GM19240 (cell line): ENCODE measurements at regions not wholly inside any gene's neighbourhood (a gene's known extent, or its start where the extent isn't known, plus 50 kb on each side); places are given as distances from the start of the nearest gene placed in this dataset.
"Not testable (repeated sequence)": the region's sequence is repeated elsewhere in the genome, so short reads cannot be mapped to it uniquely, and the experiment has no call there.

Experiments
- DNase-seq: peaks from one replicate; pipeline ENCODE4 v3.0.0; 2011; ENCODE audit warnings: low spot score; ENCODE audit not compliant: insufficient read length

DNA sequence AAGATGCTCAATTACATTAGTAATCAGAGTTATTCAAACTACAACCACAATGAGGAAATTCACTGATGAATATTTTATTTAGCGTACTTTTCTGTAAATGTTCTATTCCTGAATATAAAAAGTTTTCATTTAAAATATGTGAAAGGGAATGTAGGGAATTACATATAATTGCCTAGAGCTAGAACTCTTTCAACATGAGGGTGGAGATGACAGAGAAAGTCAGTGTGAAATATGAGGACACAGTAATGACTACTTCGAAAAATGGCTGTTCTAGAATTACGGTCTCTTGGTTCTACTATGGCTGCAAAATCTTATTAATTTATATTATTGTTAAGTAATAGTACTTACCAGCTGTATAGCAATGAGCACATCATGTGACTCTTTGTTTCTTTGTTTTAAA is 1647.4 kb upstream of the PIK3C3 start:
- DNase-seq, result no peak

DNA sequence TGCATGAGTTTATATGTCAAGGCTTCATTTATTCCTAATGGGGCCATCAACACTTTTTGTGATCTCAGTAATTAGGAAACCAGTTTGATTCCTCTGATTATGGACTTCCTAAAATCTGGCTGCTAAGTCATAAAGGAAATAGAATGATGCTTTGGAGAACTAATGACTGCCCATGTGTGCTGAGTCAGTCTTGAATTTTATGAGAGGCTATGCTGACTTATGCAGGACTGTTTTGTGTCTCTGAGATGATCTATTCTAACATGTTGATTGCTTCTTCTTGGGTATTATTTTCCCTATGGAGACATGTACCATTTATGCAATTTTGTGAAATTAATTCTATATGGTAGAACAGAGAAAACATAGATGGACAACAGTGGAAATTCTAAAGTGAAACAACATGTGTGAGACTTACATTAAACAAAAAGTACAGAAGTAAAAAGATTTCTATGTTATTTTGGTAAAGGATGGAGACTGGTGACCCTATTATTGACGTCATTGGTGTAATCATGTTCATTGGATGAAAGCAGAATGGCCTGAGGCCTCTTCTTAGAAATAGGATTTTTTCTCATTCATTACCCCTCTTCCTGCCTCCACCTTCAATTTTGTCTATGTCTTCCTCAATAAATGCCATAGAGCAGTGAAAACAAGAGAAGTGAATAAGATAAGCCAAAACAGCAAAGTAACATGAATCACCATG is 1658.2 kb upstream of the PIK3C3 start:
- no peak for DNase-seq

DNA sequence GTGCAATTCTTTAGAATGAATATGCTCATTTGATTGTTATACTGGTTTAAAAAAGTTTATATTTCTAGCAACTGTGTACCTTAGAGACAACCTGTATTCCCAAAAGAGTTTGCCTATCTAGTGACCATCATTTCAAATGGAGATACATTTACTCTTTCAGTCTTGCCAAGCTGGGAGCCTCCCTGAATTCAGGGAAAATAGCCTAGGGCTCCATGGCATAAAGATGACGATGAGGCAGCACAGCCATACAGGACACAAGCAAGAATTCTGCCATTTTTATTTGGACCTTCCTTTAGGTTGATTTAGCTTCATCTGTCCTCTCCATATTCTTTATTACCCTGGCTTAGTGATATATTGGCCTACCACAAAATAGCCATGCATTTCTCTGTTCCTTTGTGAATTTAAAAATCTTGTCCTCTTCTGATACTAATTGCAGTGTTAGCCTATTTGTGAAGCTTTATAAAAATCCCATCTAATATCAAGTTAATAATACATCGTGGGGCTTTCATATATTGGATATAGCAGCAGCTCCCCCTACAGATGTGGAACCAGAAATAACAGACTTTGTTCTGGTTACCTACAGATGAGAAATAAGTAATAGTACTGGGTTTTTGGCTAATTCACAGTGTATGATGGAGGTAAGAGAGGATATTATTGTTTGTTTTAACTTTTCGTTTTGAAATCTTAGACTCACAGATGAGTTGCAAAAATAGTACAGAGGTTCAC is 1661.9 kb upstream of the PIK3C3 start:
- no peak for DNase-seq

DNA sequence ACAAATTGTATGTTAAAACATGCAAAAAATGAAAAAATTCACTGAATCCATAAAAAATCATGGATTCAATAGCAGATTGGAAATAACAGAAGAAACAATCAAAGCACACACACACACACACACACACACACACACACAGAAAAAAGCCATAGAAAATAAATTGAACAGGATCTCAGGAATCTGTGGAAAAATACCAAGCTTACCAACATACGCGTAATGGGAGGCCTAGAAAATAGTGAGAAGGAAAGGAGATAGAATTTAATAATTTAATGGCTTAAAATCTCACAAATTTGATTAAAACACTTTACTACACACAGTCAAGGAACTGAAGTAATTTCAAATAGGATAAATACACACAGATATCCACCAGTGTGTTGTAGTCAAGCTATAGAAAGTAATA is 1671.5 kb upstream of the PIK3C3 start:
- DNase-seq, result no peak

DNA sequence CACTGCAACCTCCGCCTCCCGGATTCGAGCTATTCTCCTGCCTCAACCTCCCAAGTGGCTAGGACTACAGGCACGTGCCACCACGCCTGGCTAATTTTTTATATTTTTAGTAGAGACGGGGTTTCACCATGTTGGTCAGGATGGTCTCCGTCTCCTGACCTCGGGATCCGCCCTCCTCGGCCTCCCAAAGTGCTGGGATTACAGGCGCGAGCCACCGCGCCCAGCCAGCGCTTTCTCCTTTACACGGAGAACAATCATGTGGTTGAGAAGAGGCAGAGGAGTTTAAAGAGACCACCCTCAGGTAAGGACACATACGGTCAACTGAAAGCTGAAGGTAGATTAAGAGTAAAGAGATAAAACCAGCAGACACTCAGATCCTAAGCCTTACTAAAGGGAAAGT is 1673.7 kb upstream of the PIK3C3 start:
- DNase-seq, result not testable (repeated sequence)

DNA sequence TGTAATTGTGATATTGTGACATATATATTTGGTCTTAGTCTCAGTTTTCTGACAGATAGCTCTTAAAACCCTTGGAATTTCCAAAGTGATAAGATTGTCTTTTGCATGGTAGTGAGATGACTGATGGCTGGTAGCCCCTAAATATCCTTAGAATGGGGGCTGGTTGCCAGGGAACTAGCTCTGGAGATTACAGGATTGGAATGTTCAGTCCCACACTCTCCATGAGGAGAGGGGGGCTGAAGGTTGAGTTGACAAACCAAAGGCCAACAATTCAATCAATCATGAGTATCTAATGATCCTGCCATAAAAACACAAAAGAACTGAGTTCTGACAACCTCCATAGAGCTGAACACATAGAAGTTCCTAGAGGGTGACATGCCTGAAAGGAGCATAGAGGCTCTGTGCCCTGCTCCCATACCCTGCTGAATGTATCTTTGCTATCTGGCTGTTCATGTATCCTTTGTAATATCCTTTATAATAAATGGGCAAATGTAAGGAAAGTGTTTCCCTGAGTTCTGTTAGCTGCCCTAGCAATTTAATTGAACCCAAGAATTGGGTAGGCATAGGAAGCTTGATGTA is 1680.3 kb upstream of the PIK3C3 start:
- no peak for DNase-seq

DNA sequence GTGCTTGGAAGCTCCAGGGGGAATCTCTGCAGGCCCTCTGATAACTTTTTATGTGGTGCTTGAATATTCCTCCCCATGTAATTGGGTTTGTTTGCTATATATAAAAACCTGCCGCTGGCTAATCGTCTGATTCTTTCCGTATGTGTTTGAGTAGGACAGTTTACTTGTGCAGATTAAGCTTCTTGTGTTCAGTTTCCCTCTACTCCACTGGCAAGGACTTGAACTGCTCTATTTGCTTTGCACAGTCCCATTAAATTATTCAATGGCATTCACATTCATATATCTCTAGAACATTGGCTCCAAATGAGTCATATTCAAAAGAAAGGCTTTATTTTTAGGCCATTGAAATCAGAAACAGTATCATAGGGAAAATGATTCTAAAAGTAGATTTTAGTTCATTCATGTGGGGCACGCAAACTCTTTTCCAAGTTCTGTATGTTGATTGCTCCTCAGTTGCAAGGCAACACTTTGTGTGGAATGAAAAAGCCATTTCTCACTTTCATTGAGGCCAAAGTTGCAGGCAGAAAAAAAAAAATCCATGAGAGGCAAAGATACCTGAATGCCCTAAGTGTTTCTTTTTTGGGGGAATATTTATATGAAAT is 1682.3 kb upstream of the PIK3C3 start:
- DNase-seq, result no peak

DNA sequence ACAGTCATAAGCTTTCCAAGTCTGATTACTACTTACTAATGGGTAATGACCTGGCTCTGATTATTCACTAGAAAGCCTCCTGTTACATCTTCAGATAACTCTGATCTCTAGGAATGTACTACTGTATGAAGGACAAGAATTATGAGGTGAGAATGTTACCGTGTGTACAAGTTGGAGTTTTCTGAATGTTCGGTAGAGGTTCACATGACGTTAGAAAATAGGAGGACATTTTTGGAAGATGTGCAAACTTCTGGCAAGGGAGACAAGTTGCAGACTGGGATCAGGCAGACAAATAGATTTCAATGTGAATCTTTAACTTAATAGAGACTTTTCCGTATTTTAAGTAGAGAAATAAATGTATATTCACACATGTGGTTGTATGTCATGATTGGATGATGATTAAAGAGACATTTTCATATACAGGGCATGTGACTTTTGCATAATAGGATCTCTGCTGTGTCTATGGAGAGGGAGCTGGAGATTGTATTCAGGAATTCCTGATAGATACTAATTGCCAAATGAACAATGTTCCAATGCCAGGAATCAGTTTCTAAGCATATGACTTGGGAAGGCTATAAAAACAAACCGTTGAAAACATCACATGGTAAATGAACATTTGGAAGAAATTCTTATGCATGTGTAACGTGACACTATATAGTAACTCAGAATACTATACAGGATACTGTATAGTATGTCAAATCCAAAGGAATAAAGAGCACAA is 1695.8 kb upstream of the PIK3C3 start:
- no peak for DNase-seq

DNA sequence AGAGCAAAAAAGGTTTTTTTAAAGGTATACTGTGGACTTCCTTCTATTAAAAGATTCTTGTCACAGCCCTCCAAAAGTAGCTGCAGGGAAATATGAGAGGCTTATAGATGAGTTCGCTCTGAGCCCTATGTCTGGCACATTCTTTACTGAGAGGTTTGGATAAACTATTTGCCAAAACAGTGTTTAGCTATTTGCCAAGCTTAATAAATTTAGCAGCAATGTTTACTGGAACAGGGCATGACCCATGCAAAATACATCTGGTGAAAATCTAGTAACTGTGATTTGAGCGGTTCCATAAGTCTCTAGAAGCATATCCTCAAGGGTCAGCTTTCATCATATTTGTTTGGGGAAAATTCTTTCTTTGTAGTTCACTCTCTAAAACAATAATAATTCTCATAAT is 1696.7 kb upstream of the PIK3C3 start:
- no peak for DNase-seq

DNA sequence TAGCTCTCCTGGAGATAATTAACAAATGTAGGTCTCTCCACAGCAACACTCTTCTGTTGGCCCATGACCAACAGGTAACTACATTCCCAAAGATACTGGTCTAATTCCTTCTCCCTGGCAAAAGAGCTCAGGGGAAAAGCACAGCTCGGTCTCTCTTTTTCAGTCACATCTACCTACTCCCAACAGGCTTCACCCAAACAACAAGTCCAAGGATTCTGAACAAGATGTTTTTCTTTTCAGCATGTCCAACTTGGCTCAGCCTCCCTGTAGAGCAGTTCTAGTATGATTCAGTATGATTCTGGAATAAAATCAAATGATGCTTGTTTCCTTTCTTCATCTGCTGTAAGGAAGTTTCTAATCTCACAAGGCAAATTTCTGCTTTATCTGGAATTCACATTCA is 1704.8 kb upstream of the PIK3C3 start:
- no peak for DNase-seq

DNA sequence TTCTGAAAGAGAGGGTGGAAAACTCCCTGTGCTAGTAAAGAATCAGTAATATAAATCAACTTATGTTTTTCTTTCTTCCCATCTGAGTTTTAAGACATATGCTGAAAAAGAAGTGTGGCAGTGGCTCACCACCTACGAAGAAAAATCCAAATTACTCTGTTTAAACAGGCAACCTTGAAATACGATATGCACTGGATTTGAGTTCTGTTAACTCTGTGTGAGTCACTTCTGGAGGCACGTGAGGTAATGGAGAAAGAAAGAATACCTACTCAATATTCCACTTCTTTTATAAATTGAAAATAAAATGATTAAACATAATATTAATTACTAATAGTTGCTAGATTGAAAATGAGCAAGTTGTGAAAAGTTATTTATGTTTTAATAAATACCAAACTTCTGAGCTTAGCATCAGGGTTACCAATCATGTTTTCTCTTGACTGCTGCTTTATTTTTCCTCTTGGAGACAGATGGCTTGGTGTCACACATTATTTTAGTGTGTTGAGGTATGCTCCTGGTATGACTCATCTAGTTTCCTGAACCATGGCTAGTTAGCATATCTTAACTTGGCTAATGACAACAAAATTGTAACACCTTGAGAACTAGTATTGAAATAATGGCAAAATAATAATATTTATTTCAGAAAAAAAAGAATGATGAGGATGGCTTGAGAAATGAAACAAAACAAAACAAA is 1705.5 kb upstream of the PIK3C3 start:
- no peak for DNase-seq

DNA sequence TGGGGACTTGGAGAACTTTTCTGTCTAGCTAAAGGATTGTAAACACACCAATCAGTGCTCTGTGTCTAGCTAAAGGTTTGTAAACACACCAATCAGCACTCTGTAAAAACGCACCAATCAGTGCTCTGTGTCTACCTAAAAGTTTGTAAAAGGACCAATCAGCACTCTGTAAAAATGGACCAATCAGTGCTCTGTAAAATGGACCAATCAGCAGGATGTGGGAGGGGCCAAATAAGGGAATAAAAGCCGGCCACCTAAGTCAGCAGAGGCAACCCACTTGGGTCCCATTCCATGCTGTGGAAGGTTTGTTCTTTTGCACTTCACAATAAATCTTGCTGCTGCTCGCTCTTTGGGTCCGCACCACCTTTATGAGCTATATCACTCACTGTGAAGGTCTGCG is 1709.4 kb upstream of the PIK3C3 start:
- not testable (repeated sequence) for DNase-seq

DNA sequence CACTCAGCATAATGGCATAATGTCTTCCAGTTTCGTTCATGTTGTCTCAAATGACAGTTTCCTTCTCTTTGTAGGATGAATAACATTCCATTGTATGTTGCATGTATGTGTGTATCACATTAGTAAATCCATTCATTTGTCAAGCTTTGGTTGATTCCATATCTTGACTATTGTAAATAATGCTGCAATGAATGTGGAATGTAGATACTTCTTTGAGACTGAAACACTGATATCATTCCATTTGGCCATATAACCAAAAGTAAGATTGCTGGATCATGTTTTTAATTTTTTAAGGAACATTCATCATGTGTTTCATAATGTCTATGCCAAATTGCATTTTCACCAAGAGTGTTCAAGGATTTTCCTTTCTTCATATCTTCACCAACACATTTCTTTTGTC is 1711.4 kb upstream of the PIK3C3 start:
- no peak for DNase-seq

DNA sequence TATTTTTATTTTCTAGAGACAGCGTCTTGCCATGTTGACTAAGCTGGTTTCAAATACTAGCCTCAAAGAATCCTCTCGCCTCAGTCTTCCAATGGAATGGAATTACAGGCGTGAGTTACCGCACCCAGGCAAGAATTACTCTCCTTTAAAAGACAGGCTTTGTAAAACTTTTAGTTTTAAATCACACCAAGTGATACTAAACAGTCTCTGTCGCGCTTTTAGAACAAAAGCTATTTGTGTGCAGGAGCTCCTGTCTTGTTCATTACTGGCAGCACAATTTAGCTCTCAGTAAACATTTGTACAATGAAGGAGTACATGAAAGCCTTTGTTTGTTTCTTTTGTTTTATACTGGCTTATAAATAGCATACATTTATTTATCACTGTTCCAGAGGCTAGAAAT is 1719.2 kb upstream of the PIK3C3 start:
- DNase-seq, result no peak

DNA sequence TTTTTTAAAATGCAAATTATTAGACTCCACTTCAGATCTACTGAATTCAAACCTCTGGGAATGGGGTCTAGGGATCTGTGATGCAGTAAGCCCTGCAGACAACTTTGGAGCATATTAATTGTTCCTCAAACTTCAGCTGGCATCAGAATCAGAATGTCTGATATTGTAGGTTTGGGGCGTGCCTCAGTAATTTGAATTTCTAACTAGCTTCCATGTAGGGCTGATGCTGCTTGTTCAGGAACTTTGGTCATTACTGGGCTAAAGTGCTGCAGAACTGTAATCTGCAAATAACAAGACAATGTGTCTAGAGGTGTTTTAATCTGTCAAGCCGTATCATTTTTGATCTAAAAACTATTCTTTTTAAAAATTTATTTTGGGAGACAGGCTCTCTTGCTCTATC is 1719.7 kb upstream of the PIK3C3 start:
- DNase-seq, result no peak

DNA sequence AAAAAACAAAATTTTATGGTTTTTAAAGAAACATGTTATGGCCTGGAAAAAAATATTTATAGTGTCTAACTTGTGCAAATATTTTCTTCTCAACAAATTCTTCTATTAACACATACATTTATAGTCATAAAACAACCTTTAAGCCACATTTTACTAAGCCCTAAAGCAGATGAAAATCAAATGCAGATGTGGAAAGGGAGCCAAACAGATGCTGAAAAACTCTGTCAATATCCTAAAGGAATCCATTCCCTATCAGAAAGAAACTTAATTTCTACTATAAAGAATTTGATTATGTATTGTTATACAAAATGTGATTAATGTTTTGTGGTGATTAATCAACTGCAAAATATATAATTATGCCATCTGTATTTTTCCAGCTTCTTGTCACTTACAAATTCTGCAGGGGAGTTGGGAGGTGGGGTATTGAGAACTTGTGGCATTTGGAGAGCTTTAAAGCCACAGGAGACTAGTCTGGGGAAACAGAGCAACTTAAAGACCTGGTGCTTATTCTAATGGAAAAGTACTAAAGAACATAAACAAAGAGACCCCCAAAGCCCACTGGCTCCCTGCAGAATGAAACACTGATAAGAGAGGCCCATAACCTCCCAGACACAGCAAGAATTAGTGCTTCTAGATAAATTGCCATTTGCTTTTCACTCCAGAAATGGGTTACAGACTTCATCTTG is 1721.0 kb upstream of the PIK3C3 start:
- DNase-seq, result no peak

DNA sequence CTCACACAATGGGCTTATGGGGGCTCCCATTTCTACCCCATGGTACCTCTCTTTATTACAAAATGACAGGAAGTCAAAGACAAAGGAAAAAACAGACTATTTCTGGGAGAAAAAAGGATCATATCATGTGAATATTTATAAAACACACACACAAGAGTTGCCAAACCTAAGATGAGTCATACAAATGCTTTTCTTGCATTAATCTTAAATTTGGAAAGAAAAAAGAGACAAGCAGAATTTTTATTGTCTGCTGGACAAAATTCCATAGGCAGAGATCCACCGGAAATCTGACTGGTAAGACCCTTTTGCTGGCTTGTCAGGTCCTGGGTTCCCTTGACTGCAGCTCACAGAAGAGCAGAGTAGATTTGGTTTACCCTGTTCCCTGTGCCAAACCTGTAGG is 1732.3 kb upstream of the PIK3C3 start:
- DNase-seq, result no peak

DNA sequence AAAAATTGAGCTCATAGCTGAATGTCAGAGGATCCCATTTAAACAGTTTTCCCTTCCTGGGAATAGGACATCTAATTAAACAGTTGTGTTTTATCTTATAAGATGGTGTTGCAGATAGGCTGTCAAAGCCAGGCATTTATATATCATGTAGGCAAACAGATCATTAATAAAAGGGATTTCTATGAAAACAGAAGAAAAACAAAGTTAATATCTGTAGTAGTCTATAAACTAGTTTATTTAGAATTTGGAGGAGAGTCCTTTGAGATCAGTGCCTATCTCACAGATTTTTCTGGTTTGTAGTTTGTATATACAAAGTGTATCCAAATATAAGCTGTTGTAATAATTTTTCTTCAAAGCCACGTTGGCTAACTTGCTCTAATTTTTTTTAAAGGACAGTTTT is 1738.2 kb upstream of the PIK3C3 start:
- no peak for DNase-seq

DNA sequence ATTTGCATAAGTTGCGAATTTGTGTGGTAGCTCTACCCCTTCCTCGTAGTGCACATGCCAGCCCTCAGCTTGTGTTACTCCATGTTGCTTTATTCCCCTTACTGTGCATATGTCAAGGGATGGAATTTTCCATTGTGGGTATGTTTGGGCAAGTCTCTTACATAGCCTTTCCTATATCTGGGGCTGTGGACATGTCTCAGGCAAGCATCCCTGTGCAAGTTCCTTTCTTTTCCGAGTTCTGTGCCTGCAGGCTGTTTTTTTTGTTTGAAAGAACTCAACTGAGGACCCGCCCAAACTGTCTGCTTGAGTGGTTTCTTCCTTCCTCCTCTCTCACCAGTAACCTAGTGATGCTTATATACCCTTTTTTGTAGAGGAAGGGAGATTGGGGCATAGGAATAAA is 1739.1 kb upstream of the PIK3C3 start:
- DNase-seq, result no peak

DNA sequence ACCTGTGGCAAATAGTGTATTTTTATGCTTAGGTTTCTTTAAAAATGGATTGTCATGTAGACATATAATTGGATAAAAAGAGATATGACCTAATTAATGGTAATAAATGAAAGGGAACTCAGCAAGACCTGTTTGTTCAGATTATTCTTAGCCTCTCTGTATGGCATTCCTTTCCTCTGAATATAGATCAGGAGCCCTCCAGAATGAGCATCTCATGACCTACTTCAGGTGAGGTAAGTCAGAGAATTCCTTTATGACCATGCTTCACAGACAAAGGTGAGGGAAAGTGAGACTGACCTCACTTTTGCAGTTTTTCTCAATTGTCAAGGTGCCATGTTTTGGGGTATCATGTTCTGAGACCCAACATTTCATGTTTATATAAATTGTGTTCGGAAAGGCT is 1744.3 kb upstream of the PIK3C3 start:
- DNase-seq, result no peak

DNA sequence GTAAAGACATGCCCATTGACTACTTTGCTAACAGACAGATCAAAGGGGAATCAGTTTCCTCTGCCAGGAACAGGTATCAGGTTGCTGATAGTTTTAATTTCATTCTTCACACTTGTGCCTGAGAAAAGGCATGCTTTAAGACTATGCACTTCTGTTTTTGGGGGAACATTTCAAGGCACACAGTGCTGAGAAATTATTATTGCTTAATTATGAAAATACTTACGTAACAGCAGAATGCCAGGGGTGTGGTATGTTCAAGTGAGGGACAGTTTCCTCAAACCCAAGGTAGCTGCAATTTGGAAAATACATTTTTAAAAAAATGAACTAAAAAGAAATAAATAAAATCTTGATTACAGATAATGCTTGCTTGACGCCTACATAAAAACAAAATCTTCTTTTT is 1746.1 kb upstream of the PIK3C3 start:
- DNase-seq, result no peak
